Liver (tissue), 8 donors: ENCODE measurements at regions not wholly inside any gene's neighbourhood (a gene's known extent, or its start where the extent isn't known, plus 50 kb on each side); places are given as distances from the start of the nearest gene placed in this dataset.

Experiments used
- DNase-seq: peaks from one replicate; pipeline ENCODE4 v3.0.0-alpha.2; 2017; ENCODE audit warnings: low spot score
- H3K27ac ChIP-seq, 2 donors: one replicate each; pipeline ENCODE4 v1.7.0; 2013; ENCODE audit warnings: inconsistent platforms in 2 of 2, low read length in 2 of 2, control low read depth in 1 of 2, low read depth in 1 of 2, mild to moderate bottlenecking in 1 of 2
- H3K27me3 ChIP-seq, 4 donors: one replicate each; pipeline versions ENCODE4 v1.6.1 to v1.7.0; 2013; ENCODE audit warnings: low read length in 3 of 4, inconsistent platforms in 1 of 4, mild to moderate bottlenecking in 1 of 4, moderate library complexity in 1 of 4; ENCODE audit not compliant: control insufficient read depth in 4 of 4, insufficient read depth in 4 of 4
- H3K36me3 ChIP-seq, 4 donors: one replicate each; pipeline versions ENCODE4 v1.6.1 to v1.7.0; 2013; ENCODE audit warnings: low read length in 3 of 4, mild to moderate bottlenecking in 3 of 4, low read depth in 1 of 4, moderate library complexity in 1 of 4; ENCODE audit not compliant: control insufficient read depth in 4 of 4, insufficient read depth in 3 of 4
- H3K4me1 ChIP-seq, 4 donors: one replicate each; pipeline versions ENCODE4 v1.6.1 to v1.7.0; 2013; ENCODE audit warnings: low read length in 3 of 4, mild to moderate bottlenecking in 3 of 4, moderate library complexity in 1 of 4; ENCODE audit not compliant: control insufficient read depth in 4 of 4, insufficient read depth in 4 of 4
- H3K4me3 ChIP-seq, 3 donors: one replicate each; pipeline versions ENCODE4 v1.6.1 to v1.7.0; 2013; ENCODE audit warnings: low read length in 3 of 3, control low read depth in 1 of 3, low read depth in 1 of 3, mild to moderate bottlenecking in 1 of 3
- H3K9ac ChIP-seq, 2 donors: one replicate each; pipeline ENCODE4 v1.7.0; 2013; ENCODE audit warnings: low read length in 2 of 2, mild to moderate bottlenecking in 2 of 2, moderate library complexity in 2 of 2, control low read depth in 1 of 2, low read depth in 1 of 2
- H3K9me3 ChIP-seq, 4 donors: one replicate each; pipeline versions ENCODE4 v1.6.1 to v1.7.0; 2013; ENCODE audit warnings: low read length in 3 of 4; ENCODE audit not compliant: control insufficient read depth in 4 of 4
- ATF3 ChIP-seq: IDR thresholded peaks from 2 replicates; pipeline ENCODE4 v1.6.1; 2016; ENCODE audit warnings: antibody characterized with exemption
- EGR1 ChIP-seq, 2 donors: IDR thresholded peaks; 2 replicates each; pipeline ENCODE4 v1.6.1; 2016 to 2018; ENCODE audit warnings: antibody characterized with exemption in 2 of 2, low read depth in 2 of 2
- FOXA1 ChIP-seq: IDR thresholded peaks from 2 replicates; pipeline ENCODE4 v1.6.1; 2016; ENCODE audit warnings: antibody characterized with exemption
- FOXA2 ChIP-seq: IDR thresholded peaks from 2 replicates; pipeline ENCODE4 v1.6.1; 2016; ENCODE audit warnings: antibody characterized with exemption
- HNF4A ChIP-seq, 2 donors: conservative IDR thresholded peaks; 2 replicates each; pipeline ENCODE4 v1.6.1; 2016; ENCODE audit warnings: antibody characterized with exemption in 2 of 2, mild to moderate bottlenecking in 2 of 2
- RAD21 ChIP-seq, 2 donors: IDR thresholded peaks; 2 replicates each; pipeline ENCODE4 v1.6.1; 2016; ENCODE audit warnings: antibody characterized with exemption in 2 of 2, mild to moderate bottlenecking in 2 of 2
- RXRA ChIP-seq, 2 donors: IDR thresholded peaks; 2 replicates each; pipeline ENCODE4 v1.6.1; 2017 to 2018; ENCODE audit warnings: antibody characterized with exemption in 2 of 2, mild to moderate bottlenecking in 1 of 2
- YY1 ChIP-seq: IDR thresholded peaks from 2 replicates; pipeline ENCODE4 v1.6.1; 2016; ENCODE audit warnings: antibody characterized with exemption, mild to moderate bottlenecking
- WGBS: extraction: QIAGEN DNeasy Blood & Tissue Kit; methylation state at CpG from one replicate; pipeline ENCODE4 v1.1.7; 2013; 5-methylcytosine and 5-hydroxymethylcytosine counted together
- TF ChIP-seq, protein P1 (sequence below): IDR thresholded peaks from 2 replicates; pipeline ENCODE4 v1.6.1; 2016; ENCODE audit warnings: antibody characterized with exemption, mild to moderate bottlenecking
- TF ChIP-seq, protein P2 (sequence below): IDR thresholded peaks from 2 replicates; pipeline ENCODE4 v1.6.1; 2016; ENCODE audit warnings: antibody characterized with exemption
- TF ChIP-seq, protein P3 (sequence below): fragments of 150-350 bp; IDR thresholded peaks from 2 replicates; pipeline ENCODE4 v1.5.1; 2017; ENCODE audit warnings: improper control_type of control experiment, low read depth, low read length; ENCODE audit not compliant: missing input control
- TF ChIP-seq, protein P4 (sequence below): IDR thresholded peaks from 2 replicates; pipeline ENCODE4 v1.6.1; 2016; ENCODE audit warnings: antibody characterized with exemption
- donor health status: healthy.
- donor health status: healthy.
- donor health status: healthy.
- donor health status: healthy.
- donor health status: healthy.

GRCh38 chr5:31114817-31115216 lies 78.7 kb upstream of the CDH6 start:
- Histone ChIP-seq H3K36me3 (no peaks in the 10 kb centered on the region), H3K4me1 (no peaks in the 10 kb centered on the region), H3K27me3 (no peaks in the 10 kb centered on the region), H3K9me3 (no peaks in the 10 kb centered on the region), H3K27ac (no peak overlapping the region), H3K9ac (no peak overlapping the region), H3K4me3 (no peak overlapping the region)
- 59% methylated on average over 2 of the region's 2 CpGs for WGBS
- TF ChIP-seq YY1, result no peak
- TF ChIP-seq FOXA1, result no peak
- TF ChIP-seq, protein P1, sequence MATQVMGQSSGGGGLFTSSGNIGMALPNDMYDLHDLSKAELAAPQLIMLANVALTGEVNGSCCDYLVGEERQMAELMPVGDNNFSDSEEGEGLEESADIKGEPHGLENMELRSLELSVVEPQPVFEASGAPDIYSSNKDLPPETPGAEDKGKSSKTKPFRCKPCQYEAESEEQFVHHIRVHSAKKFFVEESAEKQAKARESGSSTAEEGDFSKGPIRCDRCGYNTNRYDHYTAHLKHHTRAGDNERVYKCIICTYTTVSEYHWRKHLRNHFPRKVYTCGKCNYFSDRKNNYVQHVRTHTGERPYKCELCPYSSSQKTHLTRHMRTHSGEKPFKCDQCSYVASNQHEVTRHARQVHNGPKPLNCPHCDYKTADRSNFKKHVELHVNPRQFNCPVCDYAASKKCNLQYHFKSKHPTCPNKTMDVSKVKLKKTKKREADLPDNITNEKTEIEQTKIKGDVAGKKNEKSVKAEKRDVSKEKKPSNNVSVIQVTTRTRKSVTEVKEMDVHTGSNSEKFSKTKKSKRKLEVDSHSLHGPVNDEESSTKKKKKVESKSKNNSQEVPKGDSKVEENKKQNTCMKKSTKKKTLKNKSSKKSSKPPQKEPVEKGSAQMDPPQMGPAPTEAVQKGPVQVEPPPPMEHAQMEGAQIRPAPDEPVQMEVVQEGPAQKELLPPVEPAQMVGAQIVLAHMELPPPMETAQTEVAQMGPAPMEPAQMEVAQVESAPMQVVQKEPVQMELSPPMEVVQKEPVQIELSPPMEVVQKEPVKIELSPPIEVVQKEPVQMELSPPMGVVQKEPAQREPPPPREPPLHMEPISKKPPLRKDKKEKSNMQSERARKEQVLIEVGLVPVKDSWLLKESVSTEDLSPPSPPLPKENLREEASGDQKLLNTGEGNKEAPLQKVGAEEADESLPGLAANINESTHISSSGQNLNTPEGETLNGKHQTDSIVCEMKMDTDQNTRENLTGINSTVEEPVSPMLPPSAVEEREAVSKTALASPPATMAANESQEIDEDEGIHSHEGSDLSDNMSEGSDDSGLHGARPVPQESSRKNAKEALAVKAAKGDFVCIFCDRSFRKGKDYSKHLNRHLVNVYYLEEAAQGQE, result no peak
- TF ChIP-seq, protein P2, sequence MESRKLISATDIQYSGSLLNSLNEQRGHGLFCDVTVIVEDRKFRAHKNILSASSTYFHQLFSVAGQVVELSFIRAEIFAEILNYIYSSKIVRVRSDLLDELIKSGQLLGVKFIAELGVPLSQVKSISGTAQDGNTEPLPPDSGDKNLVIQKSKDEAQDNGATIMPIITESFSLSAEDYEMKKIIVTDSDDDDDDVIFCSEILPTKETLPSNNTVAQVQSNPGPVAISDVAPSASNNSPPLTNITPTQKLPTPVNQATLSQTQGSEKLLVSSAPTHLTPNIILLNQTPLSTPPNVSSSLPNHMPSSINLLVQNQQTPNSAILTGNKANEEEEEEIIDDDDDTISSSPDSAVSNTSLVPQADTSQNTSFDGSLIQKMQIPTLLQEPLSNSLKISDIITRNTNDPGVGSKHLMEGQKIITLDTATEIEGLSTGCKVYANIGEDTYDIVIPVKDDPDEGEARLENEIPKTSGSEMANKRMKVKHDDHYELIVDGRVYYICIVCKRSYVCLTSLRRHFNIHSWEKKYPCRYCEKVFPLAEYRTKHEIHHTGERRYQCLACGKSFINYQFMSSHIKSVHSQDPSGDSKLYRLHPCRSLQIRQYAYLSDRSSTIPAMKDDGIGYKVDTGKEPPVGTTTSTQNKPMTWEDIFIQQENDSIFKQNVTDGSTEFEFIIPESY, result no peak
- no peak for TF ChIP-seq FOXA2
- TF ChIP-seq HNF4A (conservative IDR thresholded peaks at IDR 0.05), result no peak
- no peak for TF ChIP-seq RAD21 (IDR thresholded peaks at IDR 0.05)
- TF ChIP-seq, protein P3, sequence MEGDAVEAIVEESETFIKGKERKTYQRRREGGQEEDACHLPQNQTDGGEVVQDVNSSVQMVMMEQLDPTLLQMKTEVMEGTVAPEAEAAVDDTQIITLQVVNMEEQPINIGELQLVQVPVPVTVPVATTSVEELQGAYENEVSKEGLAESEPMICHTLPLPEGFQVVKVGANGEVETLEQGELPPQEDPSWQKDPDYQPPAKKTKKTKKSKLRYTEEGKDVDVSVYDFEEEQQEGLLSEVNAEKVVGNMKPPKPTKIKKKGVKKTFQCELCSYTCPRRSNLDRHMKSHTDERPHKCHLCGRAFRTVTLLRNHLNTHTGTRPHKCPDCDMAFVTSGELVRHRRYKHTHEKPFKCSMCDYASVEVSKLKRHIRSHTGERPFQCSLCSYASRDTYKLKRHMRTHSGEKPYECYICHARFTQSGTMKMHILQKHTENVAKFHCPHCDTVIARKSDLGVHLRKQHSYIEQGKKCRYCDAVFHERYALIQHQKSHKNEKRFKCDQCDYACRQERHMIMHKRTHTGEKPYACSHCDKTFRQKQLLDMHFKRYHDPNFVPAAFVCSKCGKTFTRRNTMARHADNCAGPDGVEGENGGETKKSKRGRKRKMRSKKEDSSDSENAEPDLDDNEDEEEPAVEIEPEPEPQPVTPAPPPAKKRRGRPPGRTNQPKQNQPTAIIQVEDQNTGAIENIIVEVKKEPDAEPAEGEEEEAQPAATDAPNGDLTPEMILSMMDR, result no peak
- TF ChIP-seq ATF3, result no peak
- TF ChIP-seq, protein P4, sequence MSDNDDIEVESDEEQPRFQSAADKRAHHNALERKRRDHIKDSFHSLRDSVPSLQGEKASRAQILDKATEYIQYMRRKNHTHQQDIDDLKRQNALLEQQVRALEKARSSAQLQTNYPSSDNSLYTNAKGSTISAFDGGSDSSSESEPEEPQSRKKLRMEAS, result no peak
- TF ChIP-seq RXRA (IDR thresholded peaks at IDR 0.05), result no peak
- TF ChIP-seq EGR1 (IDR thresholded peaks at IDR 0.05; ENCODE audit: low read depth in 2 of 2), result no peak
- no peak for DNase-seq

- no peak for TF ChIP-seq EGR1 (IDR thresholded peaks at IDR 0.05; ENCODE audit: low read depth in 2 of 2)
- no peak for TF ChIP-seq RAD21 (IDR thresholded peaks at IDR 0.05)
- WGBS, result 70% methylated on average over 1 of the region's 1 CpG
- H3K9me3 ChIP-seq, result no peaks in the 10 kb centered on the region
- H3K27me3 ChIP-seq, result no peaks in the 10 kb centered on the region
- H3K36me3 ChIP-seq, result no peaks in the 10 kb centered on the region
- DNase-seq, result no peak
- no peaks in the 10 kb centered on the region for H3K4me1 ChIP-seq
- H3K9ac ChIP-seq, result no peak overlapping the region
- H3K27ac ChIP-seq, result no peak overlapping the region
- no peak overlapping the region for H3K4me3 ChIP-seq
These were observed 79.7 kb upstream of the CDH6 start for GRCh38 chr5:31113666-31114350.
